ENCODE measurements at regions not wholly inside any gene's neighbourhood (a gene's known extent, or its start where the extent isn't known, plus 50 kb on each side); places are given as distances from the start of the nearest gene placed in this dataset.

- H3K36me3 ChIP-seq (ENCODE audit: control insufficient read depth, insufficient read depth, low read length): no peaks in the 10 kb centered on the region
- BruUV-seq (replicated peaks): no TSS peak
- TF ChIP-seq, protein P1, sequence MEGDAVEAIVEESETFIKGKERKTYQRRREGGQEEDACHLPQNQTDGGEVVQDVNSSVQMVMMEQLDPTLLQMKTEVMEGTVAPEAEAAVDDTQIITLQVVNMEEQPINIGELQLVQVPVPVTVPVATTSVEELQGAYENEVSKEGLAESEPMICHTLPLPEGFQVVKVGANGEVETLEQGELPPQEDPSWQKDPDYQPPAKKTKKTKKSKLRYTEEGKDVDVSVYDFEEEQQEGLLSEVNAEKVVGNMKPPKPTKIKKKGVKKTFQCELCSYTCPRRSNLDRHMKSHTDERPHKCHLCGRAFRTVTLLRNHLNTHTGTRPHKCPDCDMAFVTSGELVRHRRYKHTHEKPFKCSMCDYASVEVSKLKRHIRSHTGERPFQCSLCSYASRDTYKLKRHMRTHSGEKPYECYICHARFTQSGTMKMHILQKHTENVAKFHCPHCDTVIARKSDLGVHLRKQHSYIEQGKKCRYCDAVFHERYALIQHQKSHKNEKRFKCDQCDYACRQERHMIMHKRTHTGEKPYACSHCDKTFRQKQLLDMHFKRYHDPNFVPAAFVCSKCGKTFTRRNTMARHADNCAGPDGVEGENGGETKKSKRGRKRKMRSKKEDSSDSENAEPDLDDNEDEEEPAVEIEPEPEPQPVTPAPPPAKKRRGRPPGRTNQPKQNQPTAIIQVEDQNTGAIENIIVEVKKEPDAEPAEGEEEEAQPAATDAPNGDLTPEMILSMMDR (IDR thresholded peaks at IDR 0.05; ENCODE audit: insufficient read depth in 1 of 2, low read depth in 1 of 2, low read length in 1 of 2, severe bottlenecking in 1 of 2, unreplicated experiment in 1 of 2): no peak
- no peak for DNase-seq
- ChIA-PET POLR2A (no interaction called here), CTCF (no interaction called here)
- no peaks in the 10 kb centered on the region for H3K27me3 ChIP-seq (replicated peaks; ENCODE audit: control insufficient read depth, insufficient read depth, low read length)
- Mint-ChIP-seq H3K4me3 (ENCODE audit: unreplicated experiment) (no peak overlapping the region), H3K27me3 (ENCODE audit: insufficient read depth, unreplicated experiment) (peaks cover 8% of the 10 kb centered on the region), H3K4me1 (ENCODE audit: low read depth, unreplicated experiment) (no peaks in the 10 kb centered on the region), H3K9me3 (ENCODE audit: unreplicated experiment) (no peaks in the 10 kb centered on the region), H3K27ac (ENCODE audit: unreplicated experiment) (no peak overlapping the region), H3K36me3 (ENCODE audit: insufficient read depth, unreplicated experiment) (no peaks in the 10 kb centered on the region)
- H3K4me3 ChIP-seq (ENCODE audit: low read depth, low read length): no peak overlapping the region
- H3K4me1 ChIP-seq: no peaks in the 10 kb centered on the region
- intact Hi-C loops (cut with micrococcal nuclease; ENCODE audit: unreplicated experiment): no loop called here
- H3K9me3 ChIP-seq: no peaks in the 10 kb centered on the region
Measured at GRCh38 chr20:21956591-21956990, 251.1 kb downstream of the PAX1 start.

GRCh38 chr20:21947406-21947805, 241.9 kb downstream of the PAX1 start:
- DNase-seq: no peak
- H3K27ac Mint-ChIP-seq (ENCODE audit: unreplicated experiment): no peak overlapping the region
- no peaks in the 10 kb centered on the region for H3K4me1 Mint-ChIP-seq (ENCODE audit: low read depth, unreplicated experiment)
- no peaks in the 10 kb centered on the region for H3K4me1 ChIP-seq
- H3K9me3 Mint-ChIP-seq (ENCODE audit: unreplicated experiment): no peaks in the 10 kb centered on the region
- H3K9me3 ChIP-seq: no peaks in the 10 kb centered on the region
- CTCF ChIA-PET: no interaction called here
- no peaks in the 10 kb centered on the region; the same call in 1 of the 2 replicates for H3K27me3 ChIP-seq (replicated peaks; ENCODE audit: control insufficient read depth, insufficient read depth, low read length)
- no peak overlapping the region for H3K4me3 ChIP-seq (ENCODE audit: low read depth, low read length)
- no peaks in the 10 kb centered on the region for H3K36me3 ChIP-seq (ENCODE audit: control insufficient read depth, insufficient read depth, low read length)
- POLR2A ChIA-PET: no interaction called here
- intact Hi-C loops (cut with micrococcal nuclease; ENCODE audit: unreplicated experiment): loop anchor here (10.0 kb wide), 1 partner anchor 197 kb away; no protein-coding TSS in a partner anchor
- no TSS peak for BruUV-seq (replicated peaks)
- no peak overlapping the region for H3K4me3 Mint-ChIP-seq (ENCODE audit: unreplicated experiment)
- TF ChIP-seq, protein P1 (IDR thresholded peaks at IDR 0.05; ENCODE audit: insufficient read depth in 1 of 2, low read depth in 1 of 2, low read length in 1 of 2, severe bottlenecking in 1 of 2, unreplicated experiment in 1 of 2): no peak
- H3K36me3 Mint-ChIP-seq (ENCODE audit: insufficient read depth, unreplicated experiment): no peaks in the 10 kb centered on the region
- peaks cover 8% of the 10 kb centered on the region for H3K27me3 Mint-ChIP-seq (ENCODE audit: insufficient read depth, unreplicated experiment)

DNA sequence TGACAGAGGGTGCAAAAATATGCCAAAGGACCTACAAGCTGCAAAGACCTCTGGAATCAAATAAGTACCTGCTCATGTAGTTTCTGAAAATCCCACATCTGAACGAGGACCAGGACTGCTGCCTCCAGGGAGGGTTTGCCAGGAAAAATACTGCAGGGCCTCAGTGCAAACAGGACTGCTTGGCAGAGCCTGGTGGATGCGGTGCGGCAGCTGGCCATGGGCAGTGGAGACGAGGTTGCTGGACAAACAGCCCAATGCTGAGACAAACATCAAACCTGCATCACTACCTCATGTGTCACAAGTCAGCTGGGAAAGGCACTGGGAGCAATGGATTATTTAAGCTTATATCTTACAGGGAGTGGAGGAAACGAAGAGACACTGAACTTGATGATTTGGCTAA, 238.8 kb downstream of the PAX1 start:
- Histone ChIP-seq H3K27me3 (replicated peaks; ENCODE audit: control insufficient read depth, insufficient read depth, low read length) (no peaks in the 10 kb centered on the region; the same call in 1 of the 2 replicates), H3K9me3 (no peaks in the 10 kb centered on the region), H3K4me3 (ENCODE audit: low read depth, low read length) (no peak overlapping the region), H3K36me3 (ENCODE audit: control insufficient read depth, insufficient read depth, low read length) (no peaks in the 10 kb centered on the region), H3K4me1 (no peaks in the 10 kb centered on the region)
- H3K27ac Mint-ChIP-seq (ENCODE audit: unreplicated experiment): no peak overlapping the region
- no peak for DNase-seq
- POLR2A ChIA-PET: no interaction called here
- TF ChIP-seq, protein P1 (IDR thresholded peaks at IDR 0.05; ENCODE audit: insufficient read depth in 1 of 2, low read depth in 1 of 2, low read length in 1 of 2, severe bottlenecking in 1 of 2, unreplicated experiment in 1 of 2): no peak
- H3K27me3 Mint-ChIP-seq (ENCODE audit: insufficient read depth, unreplicated experiment): peaks cover 5% of the 10 kb centered on the region
- no peaks in the 10 kb centered on the region for H3K4me1 Mint-ChIP-seq (ENCODE audit: low read depth, unreplicated experiment)
- CTCF ChIA-PET: no interaction called here
- no peaks in the 10 kb centered on the region for H3K36me3 Mint-ChIP-seq (ENCODE audit: insufficient read depth, unreplicated experiment)
- H3K9me3 Mint-ChIP-seq (ENCODE audit: unreplicated experiment): no peaks in the 10 kb centered on the region
- H3K4me3 Mint-ChIP-seq (ENCODE audit: unreplicated experiment): no peak overlapping the region
- intact Hi-C loops (cut with micrococcal nuclease; ENCODE audit: unreplicated experiment): loop anchor here (10.0 kb wide), 1 partner anchor 201 kb away; no protein-coding TSS in a partner anchor
- no TSS peak for BruUV-seq (replicated peaks)

Measured in Caco-2 (cell line).